ENCODE measurements at regions not wholly inside any gene's neighbourhood (a gene's known extent, or its start where the extent isn't known, plus 50 kb on each side); places are given as distances from the start of the nearest gene placed in this dataset.
A peak's percentile ranks its signal among the peaks of the same experiment; 100 is the strongest.

GRCh38 chr7:156101355-156101754 is 289.1 kb upstream of the SHH start:
- H3K9ac ChIP-seq (ENCODE audit: low read length in 3 of 3), result no peak overlapping the region
- no peak for TF ChIP-seq CTCF (IDR thresholded peaks at IDR 0.05; ENCODE audit: borderline replicate concordance, extremely low read depth, insufficient read depth)
- H3K9me3 ChIP-seq (ENCODE audit: control insufficient read depth in 2 of 3, insufficient read depth in 1 of 3, low read length in 3 of 3), result peaks cover 0 to 5% (median 0%) of the 10 kb centered on the region in 3 donors
- no peak overlapping the region for H3K27ac ChIP-seq (ENCODE audit: low read depth in 2 of 2, low read length in 2 of 2)
- DNase-seq (no peak), FAIRE-seq (no peak)
- intact Hi-C loops (cut with DNase I), result no loop called here
- no peaks in the 10 kb centered on the region for H3K36me3 ChIP-seq (ENCODE audit: control insufficient read depth in 2 of 3, insufficient read depth in 3 of 3, low read length in 3 of 3)
- H3K27me3 ChIP-seq (ENCODE audit: control insufficient read depth, insufficient read depth, low read length), result no peaks in the 10 kb centered on the region
- H3K4me3 ChIP-seq (ENCODE audit: low read length in 3 of 3), result peak overlapping the region in 1 of 3 donors; percentile 38
- no peaks in the 10 kb centered on the region for H3K4me1 ChIP-seq (ENCODE audit: control insufficient read depth in 2 of 3, insufficient read depth in 2 of 3, low read depth in 1 of 3, low read length in 3 of 3)

- no peak for TF ChIP-seq CTCF (IDR thresholded peaks at IDR 0.05; ENCODE audit: borderline replicate concordance, extremely low read depth, insufficient read depth)
- FAIRE-seq, result no peak
Observed at GRCh38 chr7:156100086-156100485, 287.8 kb upstream of the SHH start.

GRCh38 chr7:156099085-156099484 is 286.8 kb upstream of the SHH start:
- Histone ChIP-seq H3K27me3 (ENCODE audit: control insufficient read depth, insufficient read depth, low read length) (no peaks in the 10 kb centered on the region), H3K36me3 (ENCODE audit: control insufficient read depth in 2 of 3, insufficient read depth in 3 of 3, low read length in 3 of 3) (no peaks in the 10 kb centered on the region), H3K9me3 (ENCODE audit: control insufficient read depth in 2 of 3, insufficient read depth in 1 of 3, low read length in 3 of 3) (peaks cover 0 to 5% (median 0%) of the 10 kb centered on the region in 3 donors), H3K4me1 (ENCODE audit: control insufficient read depth in 2 of 3, insufficient read depth in 2 of 3, low read depth in 1 of 3, low read length in 3 of 3) (no peaks in the 10 kb centered on the region), H3K27ac (ENCODE audit: low read depth in 2 of 2, low read length in 2 of 2) (no peak overlapping the region), H3K9ac (ENCODE audit: low read length in 3 of 3) (no peak overlapping the region), H3K4me3 (ENCODE audit: low read length in 3 of 3) (no peak overlapping the region)
- no peak for DNase-seq
- FAIRE-seq, result no peak
- TF ChIP-seq CTCF (IDR thresholded peaks at IDR 0.05; ENCODE audit: borderline replicate concordance, extremely low read depth, insufficient read depth), result no peak
- intact Hi-C loops (cut with DNase I), result no loop called here

More at GRCh38 chr7:156100086-156100485, 287.8 kb upstream of the SHH start:
- Histone ChIP-seq H3K9me3 (ENCODE audit: control insufficient read depth in 2 of 3, insufficient read depth in 1 of 3, low read length in 3 of 3) (peaks cover 0 to 5% (median 0%) of the 10 kb centered on the region in 3 donors), H3K9ac (ENCODE audit: low read length in 3 of 3) (no peak overlapping the region), H3K4me3 (ENCODE audit: low read length in 3 of 3) (no peak overlapping the region), H3K27ac (ENCODE audit: low read depth in 2 of 2, low read length in 2 of 2) (no peak overlapping the region), H3K36me3 (ENCODE audit: control insufficient read depth in 2 of 3, insufficient read depth in 3 of 3, low read length in 3 of 3) (no peaks in the 10 kb centered on the region), H3K4me1 (ENCODE audit: control insufficient read depth in 2 of 3, insufficient read depth in 2 of 3, low read depth in 1 of 3, low read length in 3 of 3) (no peaks in the 10 kb centered on the region), H3K27me3 (ENCODE audit: control insufficient read depth, insufficient read depth, low read length) (no peaks in the 10 kb centered on the region)
- intact Hi-C loops (cut with DNase I), result no loop called here
- DNase-seq, result peak in 2 of 5 donors; percentile 26 to 61

Data from kidney (tissue), 13 donors.